AG08396 (cell line): ENCODE measurements at regions not wholly inside any gene's neighbourhood (a gene's known extent, or its start where the extent isn't known, plus 50 kb on each side); places are given as distances from the start of the nearest gene placed in this dataset.
"Not testable (repeated sequence)": the region's sequence is repeated elsewhere in the genome, so short reads cannot be mapped to it uniquely, and the experiment has no call there.

ENCODE experiments used
- DNase-seq: peaks from one replicate; pipeline ENCODE4 v3.0.0; 2012; ENCODE audit warnings: low spot score, mixed read lengths

DNA sequence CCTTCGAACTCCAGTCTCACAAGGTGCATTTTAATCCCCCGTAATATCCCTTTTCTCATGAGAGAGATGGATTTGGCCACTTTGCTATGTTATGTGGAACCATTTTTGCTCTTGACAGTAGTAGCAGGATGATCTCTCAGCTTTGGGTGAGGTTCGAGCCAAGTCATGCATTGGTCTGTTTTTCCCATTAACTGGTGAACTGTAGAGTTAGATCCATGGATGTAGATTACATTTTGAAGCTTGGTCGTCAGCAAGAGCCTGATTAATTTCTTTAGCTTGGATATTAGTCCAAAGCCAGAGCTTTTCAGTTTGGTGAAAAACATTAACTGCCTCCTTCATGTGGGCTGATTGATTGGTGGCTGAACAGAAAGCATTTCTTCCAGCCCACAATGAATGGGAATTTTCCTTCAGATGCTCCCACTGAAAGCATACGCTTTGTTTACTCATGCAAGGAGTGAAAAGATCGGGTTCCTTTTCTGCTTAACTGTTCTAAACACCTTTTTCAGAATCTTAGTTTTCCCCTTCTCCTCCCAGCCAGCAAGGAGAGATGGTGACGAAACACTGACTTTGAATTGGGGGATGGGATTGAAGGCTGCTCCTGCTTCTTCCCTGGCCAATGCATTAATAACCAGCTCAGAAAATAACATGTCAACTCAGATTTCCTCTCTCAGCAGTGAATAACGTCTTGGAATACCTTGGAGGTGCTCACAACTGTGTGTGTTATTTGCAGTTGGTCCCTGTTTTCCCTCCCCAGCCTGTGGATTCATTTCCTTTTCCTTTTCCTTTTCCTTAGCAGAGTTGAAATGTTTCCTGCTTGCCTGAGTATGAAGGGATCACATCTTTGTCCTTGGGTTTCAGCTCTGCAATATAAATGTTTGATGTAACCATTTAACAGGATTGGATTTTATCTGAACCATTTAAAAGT is 351.8 kb upstream of the FZD8 start:
- DNase-seq, result no peak

DNA sequence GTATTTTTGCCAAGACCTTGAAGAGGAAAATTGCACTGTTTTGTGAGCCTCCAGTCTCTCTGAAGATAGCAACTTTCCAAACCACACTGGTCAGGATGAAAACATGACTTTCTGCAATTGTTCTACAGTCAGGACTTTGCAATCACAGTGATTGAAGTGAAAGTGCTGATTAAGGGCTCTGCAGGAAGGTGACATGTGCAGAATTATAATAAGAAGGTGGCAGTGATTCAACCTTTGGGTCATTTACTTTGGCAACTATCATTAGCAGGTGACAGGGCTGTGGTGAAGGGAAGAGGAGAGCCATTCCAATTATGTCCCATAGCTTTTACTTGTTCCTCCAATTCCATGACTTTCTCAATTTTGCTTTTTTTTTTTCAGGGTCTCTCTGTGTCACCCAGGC is 350.0 kb upstream of the FZD8 start:
- DNase-seq, result no peak

DNA sequence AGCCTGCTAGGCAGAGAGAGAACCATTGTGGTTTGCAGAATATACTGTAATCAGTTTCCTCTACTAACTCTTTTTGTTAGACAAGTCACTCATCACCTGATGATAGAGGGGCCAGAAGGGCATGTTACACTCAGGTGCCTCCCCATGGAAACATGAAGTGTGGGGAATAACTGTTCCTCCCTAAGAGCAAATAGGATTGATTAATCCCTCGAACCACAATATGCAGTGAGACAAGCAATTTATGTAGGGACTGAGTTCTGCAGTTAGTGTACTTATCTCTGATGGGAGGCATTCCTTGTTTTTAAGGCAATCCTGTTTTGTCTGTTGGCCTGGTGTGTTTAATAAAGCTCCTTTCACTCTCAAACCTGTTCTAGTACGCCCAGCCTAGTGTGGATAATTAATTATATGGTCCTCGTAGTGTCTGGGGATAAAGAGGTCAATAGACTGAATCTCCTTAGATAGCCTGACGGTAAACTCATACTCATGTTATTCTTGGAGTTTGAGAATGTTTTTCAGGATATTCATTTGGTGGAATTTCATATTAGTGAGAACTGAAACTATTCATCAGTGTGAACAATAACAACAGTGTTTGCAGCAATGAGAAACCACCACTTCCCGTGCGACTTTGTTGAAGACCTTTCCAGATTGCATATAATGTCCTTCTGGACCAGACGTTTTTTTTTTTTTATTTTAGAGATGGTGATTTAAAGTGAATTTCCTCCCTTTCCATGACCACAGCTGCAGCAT is 344.8 kb upstream of the FZD8 start:
- DNase-seq, result no peak

DNA sequence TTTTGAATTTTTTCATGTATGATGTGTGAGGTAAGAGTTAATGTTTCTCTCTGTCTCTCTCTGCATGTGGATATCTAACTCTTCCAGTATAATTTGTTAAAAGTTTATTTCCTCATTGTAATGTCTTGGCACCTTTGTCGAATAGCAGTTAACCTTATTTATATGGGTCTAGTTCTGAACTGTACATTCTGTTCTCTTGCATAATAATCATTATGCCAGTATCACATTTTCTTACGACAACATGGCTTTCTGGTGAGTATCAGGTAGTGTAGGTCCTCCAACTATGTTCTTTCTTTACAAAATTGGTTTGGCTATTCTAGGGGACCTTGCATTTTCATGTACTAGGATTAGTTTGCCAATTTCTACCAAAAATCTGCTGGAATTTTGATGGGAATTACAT is 337.0 kb upstream of the FZD8 start:
- no peak for DNase-seq

DNA sequence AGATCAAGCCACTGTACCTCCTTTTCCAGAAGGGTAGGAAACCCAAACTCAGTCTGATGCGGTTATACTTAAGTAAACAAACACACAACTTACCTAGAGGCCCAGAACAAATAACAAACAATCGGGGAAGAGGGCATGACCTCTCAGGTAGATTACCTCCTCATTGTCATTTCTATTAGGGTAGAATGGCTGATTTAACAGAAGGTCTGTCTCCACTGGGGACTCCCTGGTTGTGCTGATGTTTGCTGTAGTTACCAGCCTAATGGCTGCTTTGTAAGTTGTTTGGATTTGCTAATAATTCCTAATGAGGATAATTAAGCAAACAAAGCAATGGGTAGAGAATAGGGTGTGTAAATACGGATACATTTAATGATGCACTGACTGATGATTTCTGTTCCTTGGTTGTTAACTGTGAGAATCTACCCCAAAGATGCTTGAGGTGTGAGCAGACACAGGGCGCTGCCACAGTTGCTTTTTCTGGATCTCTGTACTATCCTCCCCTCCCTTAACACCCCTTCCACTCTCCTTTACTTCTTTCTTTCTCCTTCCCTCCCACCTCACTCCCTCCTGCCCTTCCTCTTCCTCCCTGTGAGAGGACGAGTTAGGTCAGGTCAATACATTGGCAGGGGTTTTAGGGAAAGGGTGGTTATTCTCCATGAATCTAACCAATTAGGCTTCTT is 332.0 kb upstream of the FZD8 start:
- DNase-seq, result not testable (repeated sequence)

DNA sequence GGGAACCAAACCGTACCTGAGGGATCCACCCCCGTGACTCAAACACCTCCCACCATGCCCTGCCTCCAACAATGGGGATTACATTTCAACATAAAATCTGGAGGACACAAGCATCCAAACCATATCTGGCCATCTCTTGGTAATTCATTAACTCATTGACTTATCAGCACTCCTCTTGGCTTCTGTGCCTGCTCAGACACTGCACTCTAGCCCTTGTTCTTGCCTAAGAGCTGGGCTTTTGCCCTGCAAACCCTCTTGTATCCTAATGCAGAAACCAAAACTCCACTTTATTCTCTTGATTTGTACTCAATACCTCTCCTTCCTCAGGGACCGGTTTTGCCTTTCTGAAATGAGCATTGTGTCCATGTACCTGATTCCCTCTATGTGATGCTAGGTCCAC is 330.2 kb upstream of the FZD8 start:
- no peak for DNase-seq

DNA sequence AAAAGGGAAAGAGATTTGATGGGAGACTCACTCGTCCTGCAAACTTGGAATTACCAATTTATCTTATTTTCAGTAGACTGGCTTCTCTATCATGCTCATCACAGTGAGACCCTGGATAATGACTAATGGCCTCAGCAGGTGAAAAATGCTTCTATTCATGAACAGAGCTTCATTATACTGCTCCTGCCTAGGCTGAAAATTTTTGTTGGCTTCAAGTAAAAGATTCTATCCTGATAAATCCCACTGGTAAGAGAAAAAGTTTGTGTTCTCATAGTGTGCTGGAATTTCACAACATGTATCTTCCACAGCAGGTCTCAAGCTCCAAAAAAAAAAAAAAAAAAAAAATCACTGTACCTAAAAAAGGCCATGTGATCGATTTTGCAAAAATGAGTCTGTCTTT is 329.3 kb upstream of the FZD8 start:
- no peak for DNase-seq

DNA sequence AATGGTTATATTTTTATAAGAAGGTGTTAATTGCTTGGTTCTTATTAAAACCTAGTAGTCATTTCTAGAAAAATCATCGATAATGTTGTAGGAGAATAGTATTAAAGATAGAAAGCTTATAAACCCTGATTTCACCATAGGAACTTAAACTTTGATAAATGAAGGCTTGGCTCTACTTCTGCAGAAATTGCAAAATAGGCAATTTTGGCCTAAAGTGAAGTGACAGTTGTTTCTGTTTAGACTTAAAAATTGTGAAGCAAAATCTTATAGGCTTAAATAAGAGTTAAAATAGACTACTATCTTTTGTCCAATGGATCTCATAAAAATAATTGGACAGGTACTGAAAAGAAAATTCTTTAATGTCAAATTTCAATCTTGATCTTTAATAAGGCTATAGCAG is 321.6 kb upstream of the FZD8 start:
- DNase-seq, result no peak

DNA sequence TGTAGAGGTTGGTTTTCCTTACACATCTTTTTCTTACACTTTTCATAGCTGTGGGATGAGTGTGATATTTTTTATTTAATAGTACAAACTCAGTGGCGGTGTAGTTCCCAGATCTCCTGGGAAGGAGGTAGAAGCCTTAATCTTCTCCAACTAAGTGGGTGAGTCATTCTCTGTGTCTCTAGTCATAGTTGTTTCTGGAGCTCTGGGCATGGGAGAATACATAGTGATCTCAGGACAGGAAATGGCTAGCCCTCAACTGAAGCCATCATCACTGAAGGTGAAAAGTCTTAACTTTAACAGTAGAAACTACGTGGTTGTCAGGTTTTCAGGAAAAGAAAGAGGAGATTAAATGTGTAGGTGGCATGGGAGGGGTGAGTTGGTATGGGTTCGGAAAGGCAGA is 319.4 kb upstream of the FZD8 start:
- DNase-seq, result no peak

DNA sequence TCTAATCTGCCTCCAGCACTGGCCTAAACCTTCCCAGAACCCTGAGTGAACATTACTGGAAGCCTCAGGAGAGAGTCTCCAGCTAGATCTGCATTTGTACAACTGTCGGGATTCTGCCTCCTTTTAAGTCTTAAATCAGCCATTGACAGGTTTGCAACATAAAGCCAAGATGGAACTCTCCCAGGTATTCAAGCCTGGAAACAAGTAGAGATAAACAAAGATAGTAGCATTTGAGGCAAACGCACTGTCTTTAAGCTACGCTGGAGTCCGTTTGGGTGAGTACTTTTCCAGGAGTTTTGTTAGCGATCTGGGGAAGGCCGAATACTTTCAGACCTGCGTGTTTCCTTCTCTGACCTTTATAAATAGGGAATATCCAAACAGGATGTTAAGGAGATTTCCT is 317.2 kb upstream of the FZD8 start:
- no peak for DNase-seq

DNA sequence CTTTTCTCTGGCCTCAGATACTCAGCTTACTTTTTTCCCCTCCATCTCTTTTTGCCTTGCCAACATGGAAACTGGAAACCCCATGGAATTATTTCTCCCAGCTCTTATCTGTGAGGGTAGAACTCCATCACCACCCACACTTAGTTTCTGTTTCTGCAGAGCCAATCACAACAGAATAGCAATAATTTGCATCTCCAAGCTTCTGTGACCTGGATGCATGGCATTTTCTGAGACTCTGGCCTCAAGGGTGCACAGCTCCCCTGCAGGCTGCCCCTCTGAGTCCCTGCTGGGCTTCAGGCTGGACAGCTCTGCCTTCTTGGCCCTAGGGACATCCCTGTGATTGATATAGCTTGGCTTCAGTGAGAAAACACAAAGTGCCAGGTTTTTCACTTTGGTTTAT is 316.5 kb upstream of the FZD8 start:
- not testable (repeated sequence) for DNase-seq

DNA sequence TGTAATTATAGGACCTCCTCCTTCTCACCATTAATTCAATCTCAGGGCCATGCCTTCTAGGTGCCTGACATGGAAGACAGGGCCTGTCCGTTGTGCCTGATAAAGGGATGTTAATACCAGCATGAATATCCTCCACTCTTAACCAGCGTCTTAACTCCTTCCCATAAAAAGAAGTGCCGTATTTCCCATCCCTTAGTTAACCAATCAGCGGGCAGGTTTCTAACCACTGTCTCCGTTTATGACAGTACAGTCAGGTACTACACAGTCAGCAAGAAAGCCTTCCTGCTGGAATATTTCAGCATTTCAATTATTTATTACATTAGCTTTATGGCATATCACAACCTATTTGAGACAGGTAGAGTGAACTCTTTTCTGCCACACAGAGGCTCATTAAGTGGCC is 308.6 kb upstream of the FZD8 start:
- no peak for DNase-seq

DNA sequence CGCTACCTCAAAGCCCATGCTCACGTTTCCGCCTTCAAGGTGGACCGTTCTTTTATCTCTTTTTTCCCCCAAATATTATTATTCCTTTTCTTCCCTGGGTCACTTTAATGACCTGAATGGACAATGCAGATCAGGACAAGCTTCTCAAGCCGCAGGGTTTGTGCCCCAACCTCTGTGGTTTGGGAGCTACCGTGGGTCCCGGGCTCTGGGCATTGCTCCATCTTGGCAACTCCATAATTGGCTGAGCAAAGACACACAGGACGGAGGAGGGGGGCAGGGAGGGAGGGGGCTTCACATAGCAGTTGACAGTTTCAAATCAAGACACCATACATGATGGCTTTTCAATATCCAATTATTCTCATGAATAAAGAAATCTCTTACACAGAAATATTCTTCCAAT is 308.1 kb upstream of the FZD8 start:
- DNase-seq, result no peak

DNA sequence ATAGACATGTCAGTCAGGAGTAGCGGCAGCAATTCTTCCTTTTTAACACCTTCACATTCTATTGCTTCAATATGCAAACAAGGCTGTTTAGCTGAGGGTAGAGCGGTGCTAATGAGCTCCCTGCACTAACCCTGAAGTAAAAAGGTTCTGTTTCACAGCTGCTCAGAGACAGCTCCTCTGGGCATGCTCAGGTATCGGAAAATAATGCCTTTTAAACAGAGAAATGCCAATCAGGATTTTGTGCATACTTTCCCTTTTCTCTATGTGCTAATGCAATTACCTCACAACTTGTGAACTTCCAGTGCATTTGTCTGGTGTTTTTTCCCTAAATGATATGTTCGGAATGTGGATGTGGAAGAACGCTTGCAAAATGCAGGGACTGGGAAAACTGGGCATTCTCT is 307.7 kb upstream of the FZD8 start:
- DNase-seq, result no peak

DNA sequence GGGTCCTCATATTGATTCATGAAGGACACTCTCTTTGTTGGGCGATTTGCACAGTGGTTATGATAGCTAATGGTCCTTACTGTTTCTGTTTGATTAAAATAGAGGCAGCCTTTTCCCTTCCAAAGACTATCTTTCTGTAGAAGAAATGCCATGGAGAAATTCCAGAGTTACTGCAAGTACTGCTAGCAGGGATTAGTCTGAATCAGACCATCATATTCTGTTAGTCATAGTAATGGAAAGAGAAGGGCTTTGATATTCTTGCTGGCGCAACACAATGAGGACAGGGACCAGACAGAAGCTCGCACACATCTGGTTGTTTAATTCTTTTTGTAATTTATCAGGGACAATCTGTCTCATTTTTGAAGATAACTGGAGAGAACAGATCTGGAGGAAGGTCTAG is 304.5 kb upstream of the FZD8 start:
- no peak for DNase-seq

DNA sequence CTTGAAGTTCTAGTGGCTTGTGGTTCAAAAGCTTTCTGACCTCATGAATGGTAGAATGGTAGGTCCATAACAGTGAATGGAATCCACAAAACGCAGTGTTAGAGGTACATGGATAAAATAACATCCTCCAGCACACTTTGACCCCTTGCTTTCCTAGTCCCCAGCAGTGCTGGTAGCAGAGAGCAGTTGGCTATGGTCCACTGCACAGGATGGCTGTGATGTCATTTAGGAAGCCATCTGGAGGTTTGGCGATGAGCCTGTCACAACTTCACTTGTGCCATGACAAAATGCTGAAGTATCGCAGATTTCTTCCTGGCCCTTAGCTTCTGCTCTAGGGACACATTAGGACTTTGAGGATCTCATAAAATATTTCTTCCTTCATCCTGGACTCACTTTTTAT is 300.0 kb upstream of the FZD8 start:
- no peak for DNase-seq

DNA sequence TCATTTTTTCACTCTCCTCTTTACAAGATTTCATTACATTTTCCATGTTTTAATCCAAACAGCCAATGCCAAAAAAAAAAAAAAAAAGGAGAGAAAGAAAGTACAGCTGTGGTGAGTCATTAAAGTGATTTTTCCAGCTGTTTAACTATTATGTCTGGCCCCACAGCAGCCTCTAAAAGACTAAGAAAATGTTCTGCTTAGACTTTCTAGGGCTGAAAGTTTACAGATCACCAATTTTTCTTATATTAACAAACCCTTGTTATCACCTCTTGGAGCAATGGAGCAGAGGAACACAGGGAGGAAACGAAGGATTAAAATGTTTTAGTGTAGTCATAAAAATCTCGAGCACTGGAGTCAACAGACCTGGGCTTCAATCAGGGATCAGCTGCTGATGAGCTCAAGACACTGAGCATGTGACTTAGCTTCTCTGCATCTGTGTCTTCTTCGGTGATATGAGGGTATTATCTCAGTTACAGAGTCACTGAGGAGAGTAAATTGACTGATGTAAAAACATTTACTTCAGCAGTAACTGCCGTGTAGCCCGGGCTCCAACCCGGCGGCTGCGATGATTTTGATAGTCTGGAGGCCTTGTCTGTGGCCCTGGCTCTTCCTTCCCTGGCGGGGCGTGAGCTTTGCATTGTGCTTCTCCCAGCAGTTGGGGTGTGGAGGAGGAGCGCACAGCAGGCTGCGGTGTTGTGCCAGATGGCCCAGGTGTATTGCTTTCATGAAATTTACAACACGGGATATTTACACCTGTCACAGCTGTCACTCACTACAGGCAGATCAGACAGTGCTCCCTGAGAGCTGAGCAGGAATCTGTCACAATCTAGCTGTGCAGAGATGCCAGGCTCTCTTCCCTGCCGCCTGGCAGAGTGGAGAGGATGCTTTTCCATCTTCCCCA is 298.3 kb upstream of the FZD8 start:
- no peak for DNase-seq

DNA sequence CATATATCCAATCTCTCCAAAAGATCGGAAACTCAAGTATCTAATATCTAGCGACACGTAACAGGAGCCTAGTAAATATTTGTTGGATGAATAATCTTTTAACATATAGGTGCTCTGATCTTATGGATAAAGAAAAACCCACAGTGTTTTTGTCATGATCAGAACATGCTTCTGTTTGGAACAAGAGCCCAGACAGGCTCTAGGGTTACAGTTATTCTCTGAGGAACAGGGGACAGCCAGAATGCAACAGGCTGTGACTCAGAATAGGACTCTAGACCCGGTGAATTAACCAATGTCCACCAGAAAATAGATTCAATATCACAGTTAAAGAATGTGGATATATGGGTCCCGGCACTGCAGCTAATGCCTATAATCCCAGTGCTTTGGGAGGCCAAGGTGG is 296.1 kb upstream of the FZD8 start:
- DNase-seq, result no peak

DNA sequence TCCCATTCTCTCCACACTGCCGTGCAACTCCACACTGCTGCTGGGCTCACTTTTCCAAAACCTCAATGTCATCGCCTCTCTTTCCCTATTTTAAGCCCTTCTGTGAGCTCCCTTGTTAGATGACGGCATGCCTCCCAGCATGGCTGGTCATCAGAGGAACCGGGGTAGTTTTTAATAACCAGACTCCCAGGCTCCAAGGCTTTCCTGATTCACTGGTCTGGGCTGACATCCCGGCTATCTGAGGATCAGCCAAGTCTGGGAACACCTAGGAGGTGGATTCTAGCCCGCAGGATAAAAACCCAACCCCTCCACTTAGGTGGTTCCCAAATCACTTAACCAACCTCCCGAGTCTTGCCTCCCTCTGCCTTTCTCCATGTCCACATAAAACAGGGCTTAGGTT is 295.4 kb upstream of the FZD8 start:
- DNase-seq, result no peak

DNA sequence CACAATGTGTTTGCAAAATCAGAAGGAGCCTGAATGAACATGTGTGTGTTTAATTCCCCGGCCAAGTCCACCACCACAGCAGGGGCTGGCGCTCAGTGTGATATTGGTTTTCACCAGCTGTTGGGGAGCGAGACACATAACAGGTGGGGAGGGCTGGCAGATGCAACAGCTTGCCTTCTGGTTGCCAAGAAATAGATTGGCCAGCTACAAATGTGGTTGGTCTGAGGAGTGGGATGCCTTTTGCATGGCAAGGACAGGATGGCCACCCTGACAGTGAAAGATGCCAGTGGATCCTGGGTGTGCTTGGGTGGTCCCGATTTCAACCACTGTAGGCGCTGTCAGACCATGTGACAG is 292.5 kb upstream of the FZD8 start:
- DNase-seq, result no peak

DNA sequence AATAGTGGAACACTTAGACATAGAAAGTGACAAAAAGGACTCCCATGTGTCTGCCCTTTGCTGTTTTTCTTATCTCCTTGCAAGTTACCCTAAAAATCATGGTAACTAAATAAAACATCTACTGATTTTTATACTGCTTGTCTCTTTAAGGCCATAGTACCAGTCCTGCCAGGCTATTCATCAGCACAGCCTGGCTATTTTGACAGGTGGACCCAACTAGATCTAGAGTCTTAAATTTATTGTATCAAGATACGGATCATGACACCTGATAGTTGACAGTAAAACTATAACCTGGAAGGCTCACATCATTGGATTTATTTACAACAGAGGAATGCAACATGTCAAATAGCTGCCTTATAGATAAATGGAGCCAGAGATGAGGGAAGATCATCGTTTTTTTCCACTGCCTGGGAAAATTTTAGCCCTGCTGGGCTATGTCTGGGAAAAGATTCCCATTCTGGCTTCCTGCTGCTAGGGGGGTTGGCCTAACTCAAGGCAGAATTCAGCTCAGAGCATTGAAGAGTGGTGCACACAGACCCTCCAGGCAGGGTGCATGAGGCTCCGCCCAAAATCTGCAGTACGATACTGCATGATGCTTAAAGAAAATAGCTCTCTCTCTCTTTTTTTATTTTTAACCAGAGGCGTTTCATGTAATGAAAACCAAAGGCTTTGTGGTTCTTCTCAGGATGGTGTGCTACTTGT is 292.0 kb upstream of the FZD8 start:
- DNase-seq, result no peak
